A673 (cell line): ENCODE measurements at regions not wholly inside any gene's neighbourhood (a gene's known extent, or its start where the extent isn't known, plus 50 kb on each side); places are given as distances from the start of the nearest gene placed in this dataset.

Experiments used
- BruUV-seq: library from RNA; stranded (reverse); fragments of 400-500 nt; replicated peaks from 2 replicates; lab custom pipeline; 2021; lab: Mats Ljungman, UMichigan
- CTCF ChIA-PET: fragments of 300-600 bp; sonication (Branson Sonifier 250); formaldehyde crosslinking; loops from one replicate; lab custom pipeline; 2022; ENCODE audit warnings: antibody characterized with exemption; lab: Charles Lee
- POLR2A ChIA-PET: fragments of 300-600 bp; sonication (Branson Sonifier 250); formaldehyde crosslinking; loops from one replicate; lab custom pipeline; 2022; ENCODE audit warnings: antibody characterized with exemption; ENCODE audit not compliant: low non-redundant PET; lab: Charles Lee
- DNase-seq: peaks from one replicate; pipeline ENCODE4 v3.0.0-alpha.2; 2015; ENCODE audit warnings: low spot score
- H3K27ac ChIP-seq: fragments of 200-600 bp; sonication (generic); 2 replicates; pipeline ENCODE4 v1.5.1; 2016; ENCODE audit warnings: mixed run types, low read depth, mild to moderate bottlenecking, mixed read lengths, antibody characterized with exemption, low read length; ENCODE audit not compliant: poor library complexity, severe bottlenecking
- H3K27me3 ChIP-seq: fragments of 200-600 bp; sonication (generic); replicated peaks from 2 replicates; pipeline ENCODE4 v1.6.1; 2017; ENCODE audit warnings: mixed run types, low read depth, mild to moderate bottlenecking, mixed read lengths, antibody characterized with exemption, low read length; ENCODE audit not compliant: insufficient read depth, poor library complexity
- H3K36me3 ChIP-seq: fragments of 200-600 bp; sonication (generic); 2 replicates; pipeline ENCODE4 v1.6.1; 2016; ENCODE audit warnings: mixed run types, mild to moderate bottlenecking, mixed read lengths, antibody characterized with exemption, low read length; ENCODE audit not compliant: insufficient read depth, poor library complexity, severe bottlenecking
- H3K4me1 ChIP-seq: fragments of 200-600 bp; sonication (generic); 2 replicates; pipeline ENCODE4 v1.6.1; 2017; ENCODE audit warnings: mixed run types, mild to moderate bottlenecking, mixed read lengths, antibody characterized with exemption, low read length; ENCODE audit not compliant: insufficient read depth, poor library complexity, severe bottlenecking
- H3K4me3 ChIP-seq: fragments of 200-600 bp; sonication (generic); 2 replicates; pipeline ENCODE4 v1.5.1; 2016; ENCODE audit warnings: low read depth, mixed run types, mild to moderate bottlenecking, mixed read lengths, low read length; ENCODE audit not compliant: poor library complexity, severe bottlenecking
- H3K9me3 ChIP-seq: fragments of 200-600 bp; sonication (generic); 2 replicates; pipeline ENCODE4 v1.6.1; 2016; ENCODE audit warnings: mixed run types, low read depth, mild to moderate bottlenecking, mixed read lengths, antibody characterized with exemption, low read length; ENCODE audit not compliant: poor library complexity, severe bottlenecking
- EZH2 ChIP-seq: fragments of 200-600 bp; sonication (generic); IDR thresholded peaks from 2 replicates; pipeline ENCODE4 v1.6.1; 2017; ENCODE audit warnings: borderline replicate concordance, low read depth, mild to moderate bottlenecking, mixed read lengths, antibody characterized with exemption, low read length; ENCODE audit not compliant: poor library complexity, severe bottlenecking
- intact Hi-C: fragments of 100-400 bp; cut with micrococcal nuclease; formaldehyde crosslinking; loops from one replicate; pipeline ENCODE4 v1.10.0; 2022; ENCODE audit not compliant: unreplicated experiment
- TF ChIP-seq, protein P1 (sequence below): fragments of 300-800, 200-600 bp; sonication (generic); conservative IDR thresholded peaks from 2 replicates; pipeline ENCODE4 v1.5.1; 2017; ENCODE audit warnings: low read depth, mild to moderate bottlenecking, antibody characterized with exemption, low read length, moderate library complexity, mixed read lengths

GRCh38 chr16:54454616-54455015, 168.0 kb upstream of the IRX3 start:
- Histone ChIP-seq H3K27me3 (no peaks in the 10 kb centered on the region), H3K4me1 (peaks cover 53% of the 10 kb centered on the region), H3K9me3 (no peaks in the 10 kb centered on the region), H3K36me3 (no peaks in the 10 kb centered on the region), H3K27ac (peak overlapping the region; percentile 69), H3K4me3 (no peak overlapping the region)
- intact Hi-C loops = loop anchor here (10.0 kb wide), 1 partner anchor 470 kb away; no protein-coding TSS in a partner anchor
- ChIA-PET POLR2A (interaction anchor here (0.6 kb wide), 1 partner anchor 21 kb away, joined by 4 read pairs; no protein-coding TSS in a partner anchor), CTCF (no interaction called here)
- no peak for TF ChIP-seq EZH2
- TF ChIP-seq, protein P1, sequence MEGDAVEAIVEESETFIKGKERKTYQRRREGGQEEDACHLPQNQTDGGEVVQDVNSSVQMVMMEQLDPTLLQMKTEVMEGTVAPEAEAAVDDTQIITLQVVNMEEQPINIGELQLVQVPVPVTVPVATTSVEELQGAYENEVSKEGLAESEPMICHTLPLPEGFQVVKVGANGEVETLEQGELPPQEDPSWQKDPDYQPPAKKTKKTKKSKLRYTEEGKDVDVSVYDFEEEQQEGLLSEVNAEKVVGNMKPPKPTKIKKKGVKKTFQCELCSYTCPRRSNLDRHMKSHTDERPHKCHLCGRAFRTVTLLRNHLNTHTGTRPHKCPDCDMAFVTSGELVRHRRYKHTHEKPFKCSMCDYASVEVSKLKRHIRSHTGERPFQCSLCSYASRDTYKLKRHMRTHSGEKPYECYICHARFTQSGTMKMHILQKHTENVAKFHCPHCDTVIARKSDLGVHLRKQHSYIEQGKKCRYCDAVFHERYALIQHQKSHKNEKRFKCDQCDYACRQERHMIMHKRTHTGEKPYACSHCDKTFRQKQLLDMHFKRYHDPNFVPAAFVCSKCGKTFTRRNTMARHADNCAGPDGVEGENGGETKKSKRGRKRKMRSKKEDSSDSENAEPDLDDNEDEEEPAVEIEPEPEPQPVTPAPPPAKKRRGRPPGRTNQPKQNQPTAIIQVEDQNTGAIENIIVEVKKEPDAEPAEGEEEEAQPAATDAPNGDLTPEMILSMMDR = no peak
- BruUV-seq = TSS peak; percentile 69
- peak; percentile 55 for DNase-seq

GRCh38 chr16:54453871-54454270, 167.3 kb upstream of the IRX3 start:
- Histone ChIP-seq H3K36me3 (no peaks in the 10 kb centered on the region), H3K9me3 (no peaks in the 10 kb centered on the region), H3K4me3 (no peak overlapping the region), H3K27me3 (no peaks in the 10 kb centered on the region), H3K4me1 (peaks cover 46% of the 10 kb centered on the region), H3K27ac (no peak overlapping the region)
- ChIA-PET POLR2A (no interaction called here), CTCF (no interaction called here)
- no TSS peak for BruUV-seq
- intact Hi-C loops = loop anchor here (10.0 kb wide), 1 partner anchor 471 kb away; no protein-coding TSS in a partner anchor
- no peak for TF ChIP-seq EZH2
- TF ChIP-seq, protein P1 = no peak
- peak; percentile 28 for DNase-seq

- CTCF ChIA-PET = no interaction called here
- Histone ChIP-seq H3K4me1 (peaks cover 23% of the 10 kb centered on the region), H3K9me3 (no peaks in the 10 kb centered on the region), H3K27me3 (no peaks in the 10 kb centered on the region), H3K27ac (peak overlapping the region; percentile 44), H3K36me3 (no peaks in the 10 kb centered on the region), H3K4me3 (no peak overlapping the region)
- POLR2A ChIA-PET = no interaction called here
- DNase-seq = peak; percentile 76
- intact Hi-C loops = no loop called here
- TF ChIP-seq, protein P1 = no peak
- TF ChIP-seq EZH2 = no peak
- no TSS peak for BruUV-seq
These were observed 161.2 kb upstream of the IRX3 start for GRCh38 chr16:54447576-54448440.
